ENCODE measurements at regions not wholly inside any gene's neighbourhood (a gene's known extent, or its start where the extent isn't known, plus 50 kb on each side); places are given as distances from the start of the nearest gene placed in this dataset.
"Not testable (repeated sequence)": the region's sequence is repeated elsewhere in the genome, so short reads cannot be mapped to it uniquely, and the experiment has no call there.

DNA sequence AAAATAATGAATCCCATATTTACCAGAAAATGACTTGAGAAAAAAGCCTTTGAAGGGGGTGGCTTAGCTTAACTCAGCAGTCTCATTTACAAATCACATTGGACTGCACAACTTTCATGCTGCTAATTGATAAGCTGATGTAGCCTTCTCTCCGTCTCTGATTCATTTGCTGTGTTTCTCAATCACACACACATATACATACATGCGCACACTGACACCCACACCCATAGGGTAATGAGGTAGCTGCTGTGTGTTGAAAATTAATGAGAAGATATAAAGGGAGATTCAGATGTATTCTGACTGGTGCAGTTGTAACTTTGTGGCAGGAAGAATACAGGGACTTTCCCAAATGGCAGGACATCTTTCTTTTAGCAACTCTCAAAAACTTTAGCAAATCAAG, 141.9 kb upstream of the GCFC2 start:
- H3K36me3 ChIP-seq, result no peaks in the 10 kb centered on the region
- no peak overlapping the region for H3K4me3 ChIP-seq (ENCODE audit: low read depth in 1 of 2, low read length in 1 of 2)
- no peaks in the 10 kb centered on the region for H3K4me1 ChIP-seq (ENCODE audit: control insufficient read depth in 1 of 2, insufficient read depth in 1 of 2, low read depth in 1 of 2, low read length in 1 of 2)
- TF ChIP-seq, protein P1, sequence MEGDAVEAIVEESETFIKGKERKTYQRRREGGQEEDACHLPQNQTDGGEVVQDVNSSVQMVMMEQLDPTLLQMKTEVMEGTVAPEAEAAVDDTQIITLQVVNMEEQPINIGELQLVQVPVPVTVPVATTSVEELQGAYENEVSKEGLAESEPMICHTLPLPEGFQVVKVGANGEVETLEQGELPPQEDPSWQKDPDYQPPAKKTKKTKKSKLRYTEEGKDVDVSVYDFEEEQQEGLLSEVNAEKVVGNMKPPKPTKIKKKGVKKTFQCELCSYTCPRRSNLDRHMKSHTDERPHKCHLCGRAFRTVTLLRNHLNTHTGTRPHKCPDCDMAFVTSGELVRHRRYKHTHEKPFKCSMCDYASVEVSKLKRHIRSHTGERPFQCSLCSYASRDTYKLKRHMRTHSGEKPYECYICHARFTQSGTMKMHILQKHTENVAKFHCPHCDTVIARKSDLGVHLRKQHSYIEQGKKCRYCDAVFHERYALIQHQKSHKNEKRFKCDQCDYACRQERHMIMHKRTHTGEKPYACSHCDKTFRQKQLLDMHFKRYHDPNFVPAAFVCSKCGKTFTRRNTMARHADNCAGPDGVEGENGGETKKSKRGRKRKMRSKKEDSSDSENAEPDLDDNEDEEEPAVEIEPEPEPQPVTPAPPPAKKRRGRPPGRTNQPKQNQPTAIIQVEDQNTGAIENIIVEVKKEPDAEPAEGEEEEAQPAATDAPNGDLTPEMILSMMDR (IDR thresholded peaks at IDR 0.05), result no peak
- H3K27ac ChIP-seq, result no peak overlapping the region
- no peaks in the 10 kb centered on the region for H3K9me3 ChIP-seq
- H3K27me3 ChIP-seq, result no peaks in the 10 kb centered on the region

DNA sequence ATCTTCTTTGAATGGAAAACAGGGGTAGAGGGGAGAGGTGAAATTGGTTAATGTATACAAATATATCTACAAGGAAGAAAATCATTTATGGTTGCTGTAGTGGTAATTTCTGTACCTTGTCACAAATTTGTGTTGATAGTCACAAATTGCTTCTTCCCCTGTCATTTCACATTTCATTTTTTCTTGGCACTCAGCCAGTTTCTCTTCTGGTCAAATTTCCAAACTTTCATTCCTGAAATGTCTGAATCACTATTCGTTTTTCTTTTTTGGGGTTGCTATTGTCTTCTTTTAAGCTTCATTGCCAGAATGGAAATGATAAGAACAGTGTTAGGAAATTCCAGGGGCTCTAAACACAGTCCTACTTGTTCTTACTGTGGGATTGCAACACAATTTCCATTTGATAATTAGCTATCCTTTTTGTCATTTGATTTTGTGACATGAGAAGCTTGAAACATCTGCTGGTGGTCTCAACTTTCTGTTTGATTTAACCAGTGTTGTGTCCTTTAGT, 136.0 kb upstream of the GCFC2 start:
- TF ChIP-seq, protein P1 (IDR thresholded peaks at IDR 0.05), result no peak
- Histone ChIP-seq H3K36me3 (no peaks in the 10 kb centered on the region), H3K27me3 (no peaks in the 10 kb centered on the region)

DNA sequence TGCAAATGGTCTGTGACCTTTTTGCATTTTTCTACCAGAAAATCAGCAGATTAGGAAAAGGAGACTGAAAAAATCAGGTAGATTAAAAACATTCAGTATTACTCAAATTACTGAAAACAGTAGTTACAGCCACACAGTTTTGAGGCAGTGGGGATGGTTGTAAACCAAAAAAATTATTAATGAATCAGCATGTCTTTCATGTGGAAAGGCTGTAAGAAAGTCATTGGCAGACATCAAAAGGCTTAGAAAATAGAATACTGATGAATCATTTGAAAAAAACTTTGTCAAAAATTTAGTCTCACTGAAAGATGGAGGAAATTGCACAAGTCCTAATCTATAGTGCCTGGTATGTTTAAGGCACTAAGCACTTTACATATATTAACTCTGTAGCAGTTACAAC, 133.9 kb upstream of the GCFC2 start:
- TF ChIP-seq, protein P1 (IDR thresholded peaks at IDR 0.05), result no peak
- no peak overlapping the region for H3K4me3 ChIP-seq (ENCODE audit: low read depth in 1 of 2, low read length in 1 of 2)
- no peak overlapping the region for H3K27ac ChIP-seq
- no peaks in the 10 kb centered on the region for H3K9me3 ChIP-seq
- no peaks in the 10 kb centered on the region for H3K27me3 ChIP-seq
- H3K4me1 ChIP-seq (ENCODE audit: control insufficient read depth in 1 of 2, insufficient read depth in 1 of 2, low read depth in 1 of 2, low read length in 1 of 2), result no peaks in the 10 kb centered on the region
- no peaks in the 10 kb centered on the region for H3K36me3 ChIP-seq

More for the DNA sequence above, 136.0 kb upstream of the GCFC2 start:
- Histone ChIP-seq H3K27ac (no peak overlapping the region), H3K4me1 (ENCODE audit: control insufficient read depth in 1 of 2, insufficient read depth in 1 of 2, low read depth in 1 of 2, low read length in 1 of 2) (no peaks in the 10 kb centered on the region), H3K4me3 (ENCODE audit: low read depth in 1 of 2, low read length in 1 of 2) (no peak overlapping the region), H3K9me3 (no peaks in the 10 kb centered on the region)

DNA sequence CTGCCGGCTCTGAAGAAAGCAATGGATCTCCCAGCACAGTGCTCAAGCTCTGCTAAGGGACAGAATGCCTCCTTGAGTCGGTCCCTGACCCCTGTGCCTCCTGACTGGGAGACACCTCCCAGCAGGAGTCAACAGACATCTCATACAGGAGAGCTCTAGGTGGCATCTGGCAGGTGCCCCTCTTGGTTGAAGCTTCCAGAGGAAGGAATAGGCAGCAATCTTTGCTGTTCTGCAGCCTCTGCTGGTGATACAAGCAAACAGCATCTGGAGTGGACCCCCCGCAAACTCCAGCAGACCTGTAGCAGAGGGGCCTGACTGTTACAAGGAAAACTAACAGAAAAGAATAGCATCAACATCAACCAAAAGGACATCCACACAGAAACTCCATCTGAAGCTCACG, 123.9 kb upstream of the GCFC2 start:
- H3K36me3 ChIP-seq; H3K4me3 ChIP-seq (ENCODE audit: low read depth in 1 of 2, low read length in 1 of 2); H3K4me1 ChIP-seq (ENCODE audit: control insufficient read depth in 1 of 2, insufficient read depth in 1 of 2, low read depth in 1 of 2, low read length in 1 of 2); H3K27ac ChIP-seq; H3K27me3 ChIP-seq; H3K9me3 ChIP-seq: not testable (repeated sequence)

DNA sequence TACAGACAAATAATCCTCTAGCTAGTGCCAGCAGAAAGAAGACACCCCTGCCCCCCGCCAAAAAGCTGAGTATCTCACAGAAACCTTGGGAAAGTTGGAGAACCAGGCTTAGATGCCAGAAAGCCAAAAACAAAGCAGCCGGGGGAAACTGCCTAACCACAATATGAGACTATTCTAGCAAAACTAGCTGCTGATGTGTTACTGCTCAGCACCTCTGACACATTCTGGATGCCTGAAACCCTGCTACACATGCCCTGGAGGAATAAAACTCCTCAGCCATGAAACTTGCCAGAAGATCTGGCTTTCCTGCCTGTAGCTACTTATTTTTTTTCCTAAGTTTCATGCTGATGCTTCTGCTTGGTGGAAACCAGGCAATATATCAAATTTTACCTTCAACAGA, 122.7 kb upstream of the GCFC2 start:
- H3K27me3 ChIP-seq, result no peaks in the 10 kb centered on the region
- TF ChIP-seq, protein P1 (IDR thresholded peaks at IDR 0.05), result no peak
- no peaks in the 10 kb centered on the region for H3K9me3 ChIP-seq
- no peaks in the 10 kb centered on the region for H3K4me1 ChIP-seq (ENCODE audit: control insufficient read depth in 1 of 2, insufficient read depth in 1 of 2, low read depth in 1 of 2, low read length in 1 of 2)
- H3K4me3 ChIP-seq (ENCODE audit: low read depth in 1 of 2, low read length in 1 of 2), result no peak overlapping the region
- no peaks in the 10 kb centered on the region for H3K36me3 ChIP-seq
- H3K27ac ChIP-seq, result no peak overlapping the region

DNA sequence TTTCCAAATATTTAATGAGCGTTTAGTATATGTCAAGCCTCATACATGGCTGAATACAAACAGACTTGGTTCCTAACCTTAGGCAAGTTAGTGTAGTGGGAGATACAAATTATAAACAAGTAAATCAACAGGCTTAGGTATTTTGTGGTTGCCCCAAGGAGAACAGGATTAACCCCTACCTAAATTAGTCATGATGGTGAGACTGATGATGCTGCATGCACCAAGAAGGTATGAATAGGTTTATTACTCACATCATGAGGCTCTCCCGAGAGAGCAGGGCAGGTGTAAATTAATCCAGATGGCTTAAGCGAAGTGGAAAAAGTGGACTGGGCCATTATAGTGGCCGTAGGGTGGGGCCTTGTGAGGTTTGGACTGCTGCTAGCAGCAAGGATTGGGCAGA, 118.1 kb upstream of the GCFC2 start:
- TF ChIP-seq, protein P1 (IDR thresholded peaks at IDR 0.05), result no peak
- H3K9me3 ChIP-seq, result no peaks in the 10 kb centered on the region

DNA sequence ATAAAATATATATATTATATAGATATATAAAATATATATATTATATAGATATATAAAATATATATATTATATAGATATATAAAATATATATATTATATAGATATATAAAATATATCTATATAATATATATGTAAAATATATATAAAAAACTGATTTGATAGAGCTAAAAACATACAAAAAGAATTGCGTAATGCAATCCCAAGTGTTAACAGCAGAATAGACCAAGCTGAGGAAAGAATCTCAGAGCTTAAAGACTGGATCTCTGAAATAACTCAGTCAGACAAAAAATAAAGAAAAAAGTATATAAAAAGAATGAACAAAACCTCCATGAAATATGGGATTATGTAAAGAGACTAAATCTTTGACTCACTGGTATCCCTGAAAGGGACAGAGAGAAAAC, 112.8 kb upstream of the GCFC2 start:
- not testable (repeated sequence) for H3K27ac ChIP-seq; H3K4me1 ChIP-seq (ENCODE audit: control insufficient read depth in 1 of 2, insufficient read depth in 1 of 2, low read depth in 1 of 2, low read length in 1 of 2); H3K9me3 ChIP-seq; H3K4me3 ChIP-seq (ENCODE audit: low read depth in 1 of 2, low read length in 1 of 2); H3K27me3 ChIP-seq; H3K36me3 ChIP-seq

More for the DNA sequence above, 118.1 kb upstream of the GCFC2 start:
- H3K27me3 ChIP-seq, result no peaks in the 10 kb centered on the region
- no peak overlapping the region for H3K4me3 ChIP-seq (ENCODE audit: low read depth in 1 of 2, low read length in 1 of 2)
- H3K27ac ChIP-seq, result no peak overlapping the region
- H3K36me3 ChIP-seq, result no peaks in the 10 kb centered on the region
- H3K4me1 ChIP-seq (ENCODE audit: control insufficient read depth in 1 of 2, insufficient read depth in 1 of 2, low read depth in 1 of 2, low read length in 1 of 2), result no peaks in the 10 kb centered on the region

Data from neutrophil (primary cell).